ENCODE measurements at regions not wholly inside any gene's neighbourhood (a gene's known extent, or its start where the extent isn't known, plus 50 kb on each side); places are given as distances from the start of the nearest gene placed in this dataset.
"Not testable (repeated sequence)": the region's sequence is repeated elsewhere in the genome, so short reads cannot be mapped to it uniquely, and the experiment has no call there.

- DNase-seq, result no peak
Measured at GRCh38 chr15:96948981-96949380, 618.5 kb downstream of the NR2F2 start.

- DNase-seq, result no peak
Measured at GRCh38 chr15:96958721-96959120, 628.2 kb downstream of the NR2F2 start.

DNA sequence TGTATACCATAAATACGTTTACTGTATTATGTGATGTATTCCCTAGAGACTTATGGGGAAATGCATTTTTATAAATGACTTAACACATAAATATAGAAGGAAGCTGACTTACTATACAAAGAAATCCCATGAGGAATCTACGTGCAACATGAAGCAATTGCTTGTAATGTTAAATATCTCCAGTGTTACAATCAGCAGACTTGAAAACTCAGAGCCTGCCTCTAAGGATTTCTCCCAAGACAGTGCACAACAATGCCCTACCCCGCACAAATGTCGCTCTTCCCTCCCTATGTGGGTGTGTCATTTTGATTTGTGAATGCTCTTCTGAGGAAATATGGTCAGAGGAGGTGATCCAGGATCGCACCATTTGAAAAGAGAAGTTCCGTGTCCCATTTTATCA lies 629.0 kb downstream of the NR2F2 start:
- DNase-seq, result no peak

DNA sequence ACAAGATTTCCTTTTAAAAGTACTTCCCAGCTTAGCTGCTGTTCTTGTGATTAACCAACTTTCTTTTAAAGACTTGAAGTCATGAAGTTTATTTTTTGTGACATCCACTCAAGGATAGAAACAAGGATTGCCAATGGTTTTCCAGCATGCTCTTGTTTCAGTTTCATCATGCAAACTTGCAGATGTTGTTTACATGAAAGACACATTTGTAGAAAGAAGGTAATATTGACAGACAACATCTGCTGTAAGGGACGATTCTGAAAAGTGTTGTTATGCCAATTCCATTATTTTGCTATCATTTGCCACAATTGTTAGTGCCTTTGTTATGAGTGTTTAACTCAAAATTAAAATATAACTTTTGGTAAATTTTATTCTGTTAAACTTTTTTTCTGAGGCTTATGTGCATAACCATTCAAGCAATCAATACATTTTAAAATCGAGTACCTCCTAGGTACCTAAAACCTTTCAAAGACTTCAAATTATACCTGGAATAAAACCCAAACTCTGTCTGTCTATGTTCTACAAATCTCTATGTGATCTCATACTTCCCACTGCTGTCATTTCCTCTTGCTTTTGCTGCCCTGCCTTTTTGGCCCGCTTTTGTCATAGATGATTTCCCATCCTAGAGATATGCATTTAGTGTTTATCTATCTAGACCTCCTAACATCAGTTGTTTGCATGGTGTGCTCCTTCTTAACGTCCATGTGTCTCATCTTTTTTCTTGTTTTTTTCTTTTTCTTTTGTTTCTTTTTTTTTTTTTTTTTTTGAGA lies 630.4 kb downstream of the NR2F2 start:
- DNase-seq, result no peak

DNA sequence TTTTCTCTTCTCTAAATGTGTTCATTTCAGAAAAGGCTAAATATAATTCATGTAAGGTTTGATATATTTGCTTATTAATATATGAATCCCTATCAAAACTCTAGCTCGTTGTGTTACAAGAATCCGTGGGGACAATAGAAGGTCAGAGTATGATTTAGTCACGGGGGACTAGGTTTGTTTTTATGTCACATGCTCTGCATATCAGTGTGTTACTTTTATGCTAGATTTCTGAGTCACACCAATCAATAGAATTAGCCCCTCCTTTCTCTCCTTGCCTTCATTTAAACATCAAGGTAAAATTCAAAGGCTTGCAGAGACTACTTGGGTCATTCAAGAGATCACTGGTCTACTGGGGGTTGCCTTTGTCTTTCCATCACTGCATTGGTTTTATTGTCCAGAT lies 636.1 kb downstream of the NR2F2 start:
- DNase-seq, result no peak

DNA sequence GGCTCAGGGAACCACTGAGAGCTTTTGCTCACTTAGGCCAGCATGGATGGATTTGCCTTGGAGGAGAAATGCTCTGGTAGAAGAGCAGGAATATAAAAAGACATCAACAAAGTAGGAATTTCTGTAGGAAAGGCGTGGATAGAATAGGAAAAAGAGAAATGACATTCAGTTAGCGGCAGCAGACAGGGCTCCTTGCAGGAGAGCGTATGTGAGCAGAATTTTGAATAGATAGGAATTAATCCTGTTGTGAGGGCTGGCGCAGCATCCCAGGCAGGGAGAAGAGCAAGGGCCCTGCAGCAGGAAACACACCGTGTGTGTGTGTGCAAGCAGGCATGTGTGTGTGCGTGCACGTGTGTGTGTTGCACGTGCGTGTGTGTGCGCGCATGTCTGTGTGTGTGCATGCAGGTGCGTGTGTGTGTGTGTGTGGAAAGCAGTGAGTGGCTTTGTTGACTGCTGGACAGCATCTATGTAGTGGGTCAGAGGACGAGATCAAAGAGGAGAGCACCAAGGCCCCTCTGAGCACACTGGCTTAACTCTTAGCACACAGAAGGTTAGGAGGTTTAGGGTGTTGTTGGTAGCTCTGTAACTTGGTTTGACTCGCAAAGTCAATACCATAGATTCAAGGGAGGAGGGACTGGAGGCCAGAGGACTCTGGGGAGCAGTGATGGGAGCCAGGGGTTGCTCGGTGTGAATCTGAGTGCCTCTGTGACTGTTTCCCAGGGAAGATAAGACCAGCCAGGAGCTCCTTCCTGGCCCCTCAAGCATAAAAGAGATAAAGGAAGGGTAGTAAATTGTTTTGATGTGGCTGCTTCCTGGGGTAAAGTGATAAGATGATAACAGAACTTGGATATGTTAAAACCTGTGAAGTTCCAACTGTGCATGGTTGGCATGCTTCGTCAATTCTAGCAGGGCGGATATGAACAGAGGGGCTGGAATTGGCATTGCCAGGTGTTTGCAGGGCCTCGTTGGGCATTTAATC lies 639.5 kb downstream of the NR2F2 start:
- DNase-seq, result no peak

GRCh38 chr15:96972201-96972600 lies 641.7 kb downstream of the NR2F2 start:
- no peak for DNase-seq

GRCh38 chr15:96974761-96975160 lies 644.3 kb downstream of the NR2F2 start:
- DNase-seq, result no peak

- DNase-seq, result no peak
Measured at GRCh38 chr15:96977886-96978285, 647.4 kb downstream of the NR2F2 start.

DNA sequence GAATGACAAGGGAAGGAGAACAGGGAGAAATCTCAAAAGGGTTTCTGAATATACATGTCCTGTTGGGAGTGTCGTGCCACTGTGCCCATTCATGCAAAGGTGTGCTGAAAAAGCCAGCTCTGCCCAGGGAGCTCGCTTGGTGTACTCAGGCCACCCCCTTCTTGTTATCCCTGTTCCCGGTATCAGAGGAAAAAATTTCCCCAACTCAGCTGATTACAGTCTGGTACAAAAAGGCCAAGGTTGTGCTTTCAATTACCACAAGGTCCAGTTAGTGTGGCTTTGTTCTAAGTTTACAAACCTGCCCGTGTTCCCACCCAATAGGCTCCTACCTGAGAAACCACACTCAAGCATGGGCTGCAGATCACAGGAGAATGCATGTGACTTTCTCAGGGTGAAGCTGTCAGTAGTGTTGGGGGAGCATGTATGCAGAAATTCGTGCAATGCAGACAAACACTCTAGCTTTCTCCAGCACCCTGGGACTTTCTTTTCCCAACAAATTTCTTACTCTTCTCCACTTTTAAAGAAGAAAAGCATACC lies 648.5 kb downstream of the NR2F2 start:
- DNase-seq, result no peak

GRCh38 chr15:96984121-96984671 lies 653.7 kb downstream of the NR2F2 start:
- DNase-seq, result not testable (repeated sequence)

GRCh38 chr15:96992817-96993216 lies 662.3 kb downstream of the NR2F2 start:
- DNase-seq, result no peak

DNA sequence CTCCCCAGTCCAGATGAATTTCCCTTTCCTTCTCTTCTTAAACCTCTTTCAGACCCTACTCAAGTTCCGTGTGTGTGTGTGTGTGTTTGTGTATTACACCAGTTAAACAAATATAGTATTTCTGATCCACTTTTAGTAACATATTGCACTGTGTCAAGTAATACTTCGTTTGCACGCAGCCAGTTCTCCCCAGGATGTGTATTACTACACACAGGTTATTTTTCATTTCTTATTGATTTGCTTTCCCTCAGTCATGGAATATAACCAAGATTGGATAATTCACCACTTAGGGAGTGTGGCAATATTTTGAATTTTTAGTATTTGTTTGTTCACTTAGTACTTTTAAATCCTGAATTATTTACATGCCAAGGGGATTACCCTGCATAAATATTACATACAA lies 667.0 kb downstream of the NR2F2 start:
- DNase-seq, result no peak

DNA sequence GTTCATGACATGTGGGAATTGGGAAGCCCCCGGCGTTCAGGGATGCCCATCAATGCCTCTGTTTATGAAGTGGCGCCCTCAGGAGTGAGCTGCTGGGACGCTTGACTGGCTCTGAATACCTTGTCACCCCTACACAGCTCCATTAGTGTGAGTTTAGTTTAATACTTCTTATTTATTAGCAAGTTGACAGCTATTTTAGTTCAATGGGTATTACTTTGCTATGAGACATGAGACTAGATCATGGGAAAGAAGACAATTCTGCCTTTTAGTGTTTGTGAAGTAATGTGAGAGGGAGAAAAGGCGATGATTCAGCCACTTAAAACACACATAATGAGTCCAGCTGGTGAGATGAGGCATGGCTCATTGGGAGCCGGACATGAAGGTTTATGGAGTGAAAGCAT lies 678.5 kb downstream of the NR2F2 start:
- no peak for DNase-seq

- no peak for DNase-seq
Measured at GRCh38 chr15:97012986-97013385, 682.5 kb downstream of the NR2F2 start.

- no peak for DNase-seq
Measured at GRCh38 chr15:97013491-97013890, 683.0 kb downstream of the NR2F2 start.

DNA sequence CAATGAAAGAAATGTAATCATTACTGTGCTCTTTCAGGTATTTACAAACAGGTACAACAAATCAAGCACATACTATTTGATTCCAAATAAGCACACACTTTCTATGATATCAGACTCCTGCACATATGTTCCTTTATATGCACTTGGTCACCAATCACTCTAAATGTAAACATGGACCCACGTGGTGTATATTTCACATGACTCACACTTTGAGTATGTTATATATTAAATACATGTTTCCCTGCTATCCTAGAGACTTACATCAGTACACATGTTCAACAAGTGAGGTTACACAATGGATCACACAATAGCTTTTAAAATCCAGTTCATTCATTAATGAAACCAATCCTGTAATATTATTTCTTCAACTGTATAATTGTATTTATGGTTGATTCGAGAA lies 683.5 kb downstream of the NR2F2 start:
- DNase-seq, result no peak

- DNase-seq, result no peak
Measured at GRCh38 chr15:97023488-97023844, 693.0 kb downstream of the NR2F2 start.

DNA sequence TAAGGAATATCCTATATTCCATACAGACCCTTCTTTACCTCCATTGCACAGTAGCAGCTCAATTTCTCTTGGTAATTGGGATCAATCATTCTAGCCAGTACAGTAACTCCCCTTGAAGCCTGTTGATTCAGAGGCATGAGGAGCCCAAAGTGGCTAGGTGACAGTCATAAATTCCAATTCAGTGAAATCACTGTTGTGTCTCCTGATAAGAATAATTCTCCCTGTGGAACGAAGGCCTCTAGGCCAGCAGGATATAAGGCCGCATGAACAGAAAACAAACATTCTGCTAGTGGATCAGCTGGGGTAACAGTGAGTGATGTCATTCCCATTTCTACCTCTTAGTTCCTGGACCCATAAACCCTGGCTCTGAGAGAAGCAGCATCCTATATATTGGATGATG lies 696.3 kb downstream of the NR2F2 start:
- DNase-seq, result no peak

- no peak for DNase-seq
Measured at GRCh38 chr15:97027772-97028171, 697.3 kb downstream of the NR2F2 start.

DNA sequence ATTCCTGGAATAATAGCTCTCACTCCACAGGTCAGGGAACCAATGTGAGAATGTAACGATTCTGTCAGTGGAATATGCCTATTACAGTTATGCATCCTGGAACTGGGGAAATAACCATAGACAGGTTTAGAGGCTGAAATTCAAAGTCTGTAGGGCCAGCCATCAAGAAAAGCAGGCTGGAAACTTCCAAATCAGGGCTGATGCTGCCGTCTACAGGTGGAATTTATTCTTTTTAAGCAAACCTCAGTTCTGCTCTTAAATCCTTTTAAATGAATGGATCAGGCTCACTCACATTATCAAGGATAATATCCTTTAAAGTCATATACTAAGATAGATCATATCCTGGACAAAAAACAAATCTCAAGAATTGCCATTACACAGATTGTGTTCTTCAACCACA lies 699.8 kb downstream of the NR2F2 start:
- no peak for DNase-seq

DNA sequence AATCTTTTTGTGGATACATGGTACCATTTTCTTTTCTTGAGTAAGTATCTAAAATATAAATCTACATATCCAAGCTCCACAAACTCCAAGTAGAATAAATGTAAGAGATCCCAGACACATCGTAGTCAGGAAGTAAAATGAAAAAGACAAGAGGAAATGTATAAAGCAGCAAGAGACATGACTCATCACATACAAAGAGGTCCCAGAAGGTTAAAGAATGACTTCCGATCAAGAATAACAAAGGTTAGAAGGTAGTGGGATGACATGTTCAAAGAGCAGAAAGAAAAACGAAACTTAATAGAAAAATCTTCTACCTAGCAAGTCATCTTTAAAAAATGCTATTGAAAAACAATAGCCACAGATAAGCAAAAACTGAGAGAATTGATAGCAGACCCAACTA lies 705.8 kb downstream of the NR2F2 start:
- DNase-seq, result no peak

DNA sequence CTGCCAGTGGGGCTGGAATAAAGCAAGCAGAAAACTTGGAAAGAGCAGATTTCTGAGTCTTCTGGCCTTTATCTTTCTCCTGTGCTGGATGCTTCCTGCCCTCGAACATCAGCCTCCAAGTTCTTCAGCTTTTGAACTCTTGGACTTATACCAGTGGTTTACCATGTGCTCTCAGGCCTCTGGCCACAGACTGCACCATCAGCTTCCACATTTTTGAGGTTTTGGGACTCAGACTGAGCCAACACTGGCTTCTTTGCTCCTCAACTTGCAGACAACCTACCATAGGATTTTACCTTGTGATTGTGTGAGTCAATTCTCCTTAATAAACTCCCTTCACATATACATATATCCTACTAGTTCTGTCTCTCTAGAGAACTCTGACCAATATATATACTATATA lies 706.6 kb downstream of the NR2F2 start:
- DNase-seq, result no peak

Data from stimulated activated CD4-positive, alpha-beta T cell treated with anti-CD3 and anti-CD28 coated beads, Interleukin-4, amount 100 ng/mL, for 4 hours (primary cell).